ENCODE measurements at regions not wholly inside any gene's neighbourhood (a gene's known extent, or its start where the extent isn't known, plus 50 kb on each side); places are given as distances from the start of the nearest gene placed in this dataset.

- Mint-ChIP-seq H3K27me3 (no peaks in the 10 kb centered on the region), H3K36me3 (peaks cover 0 to 18% (median 0%) of the 10 kb centered on the region in 5 donors), H3K27ac (peak overlapping the region in 6 of 9 donors; percentile 64 to 93 (median 78)), H3K9me3 (peaks cover 0 to 3% (median 0%) of the 10 kb centered on the region in 11 donors), H3K4me3 (peak overlapping the region in 8 of 10 donors; percentile 12 to 63 (median 48)), H3K4me1 (peaks cover 54 to 91% (median 75%) of the 10 kb centered on the region in 7 donors)
- DNase-seq = no peak
- Histone ChIP-seq H3K27me3 (ENCODE audit: control insufficient read depth in 2 of 2, insufficient read depth in 2 of 2, low read length in 2 of 2) (no peaks in the 10 kb centered on the region), H3K36me3 (ENCODE audit: control insufficient read depth in 2 of 3, insufficient read depth in 3 of 3, low read length in 3 of 3) (peaks cover 0 to 12% (median 0%) of the 10 kb centered on the region in 3 experiments), H3K4me3 (ENCODE audit: low read length) (no peak overlapping the region), H3K4me1 (ENCODE audit: control insufficient read depth in 2 of 2, insufficient read depth in 2 of 2, low read length in 2 of 2) (peaks cover 53 to 70% of the 10 kb centered on the region in 2 donors), H3K9me3 (ENCODE audit: control insufficient read depth in 2 of 3, low read length in 3 of 3) (no peaks in the 10 kb centered on the region), H3K27ac (ENCODE audit: low read depth, low read length) (peak overlapping the region; percentile 62)
- ChIA-PET CTCF (interaction anchor here (0.6 to 8.9 kb wide), 5 partner anchors 24 to 94 kb away, joined by 3 to 114 read pairs (median 3); no protein-coding TSS in a partner anchor), POLR2A (interaction anchor here (1.1 to 66.9 kb wide), 9 partner anchors 0 to 96 kb away, joined by 4 to 3353 read pairs (median 7); no protein-coding TSS in a partner anchor)
- intact Hi-C loops (cut with micrococcal nuclease) = no loop called here
- ATAC-seq = no peak
Observed at GRCh38 chr17:77425348-77425747, 284.6 kb downstream of the SEC14L1 start.

GRCh38 chr17:77425791-77426641, 285.2 kb downstream of the SEC14L1 start:
- H3K27ac Mint-ChIP-seq = peak overlapping the region; percentile 22 to 96 (median 86)
- H3K9me3 Mint-ChIP-seq = peaks cover 0 to 3% (median 0%) of the 10 kb centered on the region in 11 donors
- ChIA-PET CTCF (interaction anchor here (0.6 to 8.9 kb wide), 11 partner anchors 10 to 95 kb away, joined by 3 to 114 read pairs (median 3); no protein-coding TSS in a partner anchor), POLR2A (interaction anchor here (0.9 to 66.9 kb wide), 9 partner anchors 1 to 96 kb away, joined by 4 to 3353 read pairs (median 7); no protein-coding TSS in a partner anchor)
- H3K27ac ChIP-seq (ENCODE audit: low read depth, low read length) = peak overlapping the region; percentile 62
- peaks cover 0 to 12% (median 0%) of the 10 kb centered on the region in 3 experiments for H3K36me3 ChIP-seq (ENCODE audit: control insufficient read depth in 2 of 3, insufficient read depth in 3 of 3, low read length in 3 of 3)
- H3K9me3 ChIP-seq (ENCODE audit: control insufficient read depth in 2 of 3, low read length in 3 of 3) = no peaks in the 10 kb centered on the region
- DNase-seq = no peak
- H3K27me3 Mint-ChIP-seq = no peaks in the 10 kb centered on the region
- peaks cover 54 to 91% (median 75%) of the 10 kb centered on the region in 7 donors for H3K4me1 Mint-ChIP-seq
- peak; percentile 78 for ATAC-seq
- peaks cover 49 to 70% of the 10 kb centered on the region in 2 donors for H3K4me1 ChIP-seq (ENCODE audit: control insufficient read depth in 2 of 2, insufficient read depth in 2 of 2, low read length in 2 of 2)
- intact Hi-C loops (cut with micrococcal nuclease) = no loop called here
- no peak overlapping the region for H3K4me3 ChIP-seq (ENCODE audit: low read length)
- H3K36me3 Mint-ChIP-seq = peaks cover 0 to 14% (median 0%) of the 10 kb centered on the region in 5 donors
- H3K4me3 Mint-ChIP-seq = peak overlapping the region in 8 of 10 donors; percentile 14 to 71 (median 60)
- no peaks in the 10 kb centered on the region for H3K27me3 ChIP-seq (ENCODE audit: control insufficient read depth in 2 of 2, insufficient read depth in 2 of 2, low read length in 2 of 2)

GRCh38 chr17:77426676-77427386, 286.1 kb downstream of the SEC14L1 start:
- H3K4me1 ChIP-seq (ENCODE audit: control insufficient read depth in 2 of 2, insufficient read depth in 2 of 2, low read length in 2 of 2) = peaks cover 46 to 71% of the 10 kb centered on the region in 2 donors
- ATAC-seq (no peak), DNase-seq (no peak)
- intact Hi-C loops (cut with micrococcal nuclease) = no loop called here
- Mint-ChIP-seq H3K4me3 (peak overlapping the region in 9 of 10 donors; percentile 14 to 71 (median 54)), H3K9me3 (peaks cover 0 to 3% (median 0%) of the 10 kb centered on the region in 11 donors), H3K27ac (peak overlapping the region; percentile 22 to 96 (median 86)), H3K4me1 (peaks cover 46 to 91% (median 75%) of the 10 kb centered on the region in 7 donors), H3K27me3 (no peaks in the 10 kb centered on the region), H3K36me3 (peaks cover 0 to 8% (median 0%) of the 10 kb centered on the region in 5 donors)
- peak overlapping the region; percentile 62 for H3K27ac ChIP-seq (ENCODE audit: low read depth, low read length)
- H3K9me3 ChIP-seq (ENCODE audit: control insufficient read depth in 2 of 3, low read length in 3 of 3) = no peaks in the 10 kb centered on the region
- H3K36me3 ChIP-seq (ENCODE audit: control insufficient read depth in 2 of 3, insufficient read depth in 3 of 3, low read length in 3 of 3) = peaks cover 0 to 12% (median 0%) of the 10 kb centered on the region in 3 experiments
- POLR2A ChIA-PET = interaction anchor here (0.8 to 66.9 kb wide), 10 partner anchors 2 to 184 kb away, joined by 3 to 3353 read pairs (median 23); no protein-coding TSS in a partner anchor
- CTCF ChIA-PET = interaction anchor here (1.1 to 8.9 kb wide), 11 partner anchors 9 to 97 kb away, joined by 3 to 114 read pairs (median 4); no protein-coding TSS in a partner anchor
- no peak overlapping the region for H3K4me3 ChIP-seq (ENCODE audit: low read length)
- H3K27me3 ChIP-seq (ENCODE audit: control insufficient read depth in 2 of 2, insufficient read depth in 2 of 2, low read length in 2 of 2) = no peaks in the 10 kb centered on the region

GRCh38 chr17:77427391-77427991, 286.7 kb downstream of the SEC14L1 start:
- Histone ChIP-seq H3K27ac (ENCODE audit: low read depth, low read length) (peak overlapping the region; percentile 24), H3K36me3 (ENCODE audit: control insufficient read depth in 2 of 3, insufficient read depth in 3 of 3, low read length in 3 of 3) (peaks cover 0 to 12% (median 0%) of the 10 kb centered on the region in 3 experiments), H3K27me3 (ENCODE audit: control insufficient read depth in 2 of 2, insufficient read depth in 2 of 2, low read length in 2 of 2) (no peaks in the 10 kb centered on the region), H3K4me1 (ENCODE audit: control insufficient read depth in 2 of 2, insufficient read depth in 2 of 2, low read length in 2 of 2) (peaks cover 46 to 77% of the 10 kb centered on the region in 2 donors), H3K4me3 (ENCODE audit: low read length) (no peak overlapping the region), H3K9me3 (ENCODE audit: control insufficient read depth in 2 of 3, low read length in 3 of 3) (no peaks in the 10 kb centered on the region)
- ChIA-PET CTCF (interaction anchor here (1.1 to 8.9 kb wide), 14 partner anchors 11 to 98 kb away, joined by 3 to 114 read pairs (median 4); no protein-coding TSS in a partner anchor), POLR2A (interaction anchor here (0.8 to 66.9 kb wide), 13 partner anchors 3 to 183 kb away, joined by 3 to 3353 read pairs (median 5); no protein-coding TSS in a partner anchor)
- peak overlapping the region in 5 of 10 donors; percentile 2 to 65 (median 58) for H3K4me3 Mint-ChIP-seq
- peaks cover 0 to 3% (median 0%) of the 10 kb centered on the region in 11 donors for H3K9me3 Mint-ChIP-seq
- no peaks in the 10 kb centered on the region for H3K27me3 Mint-ChIP-seq
- ATAC-seq (no peak), DNase-seq (no peak)
- peaks cover 46 to 92% (median 81%) of the 10 kb centered on the region in 7 donors for H3K4me1 Mint-ChIP-seq
- peak overlapping the region; percentile 69 to 96 (median 86) for H3K27ac Mint-ChIP-seq
- peaks cover 0 to 13% (median 0%) of the 10 kb centered on the region in 5 donors for H3K36me3 Mint-ChIP-seq
- intact Hi-C loops (cut with micrococcal nuclease) = no loop called here

- Mint-ChIP-seq H3K4me3 (peak overlapping the region in 5 of 10 donors; percentile 32 to 93 (median 49)), H3K27ac (peak overlapping the region; percentile 59 to 96 (median 83)), H3K36me3 (peaks cover 0 to 14% (median 0%) of the 10 kb centered on the region in 5 donors), H3K4me1 (peaks cover 46 to 94% (median 76%) of the 10 kb centered on the region in 7 donors), H3K27me3 (no peaks in the 10 kb centered on the region), H3K9me3 (peaks cover 0 to 3% (median 0%) of the 10 kb centered on the region in 11 donors)
- ChIA-PET POLR2A (interaction anchor here (0.7 to 66.9 kb wide), 14 partner anchors 3 to 103 kb away, joined by 3 to 3353 read pairs (median 6); no protein-coding TSS in a partner anchor), CTCF (interaction anchor here (1.1 to 8.9 kb wide), 20 partner anchors 11 to 98 kb away, joined by 3 to 114 read pairs (median 6); no protein-coding TSS in a partner anchor)
- intact Hi-C loops (cut with micrococcal nuclease) = no loop called here
- no peaks in the 10 kb centered on the region for H3K9me3 ChIP-seq (ENCODE audit: control insufficient read depth in 2 of 3, low read length in 3 of 3)
- DNase-seq (no peak), ATAC-seq (peak; percentile 36)
- no peaks in the 10 kb centered on the region for H3K27me3 ChIP-seq (ENCODE audit: control insufficient read depth in 2 of 2, insufficient read depth in 2 of 2, low read length in 2 of 2)
- H3K36me3 ChIP-seq (ENCODE audit: control insufficient read depth in 2 of 3, insufficient read depth in 3 of 3, low read length in 3 of 3) = peaks cover 0 to 12% (median 0%) of the 10 kb centered on the region in 3 experiments
- H3K4me1 ChIP-seq (ENCODE audit: control insufficient read depth in 2 of 2, insufficient read depth in 2 of 2, low read length in 2 of 2) = peaks cover 51 to 84% of the 10 kb centered on the region in 2 donors
- no peak overlapping the region for H3K4me3 ChIP-seq (ENCODE audit: low read length)
- H3K27ac ChIP-seq (ENCODE audit: low read depth, low read length) = peak overlapping the region; percentile 35
Observed at GRCh38 chr17:77428020-77428748, 287.4 kb downstream of the SEC14L1 start.
